Peyer's patch (tissue), 4 donors: ENCODE measurements at regions not wholly inside any gene's neighbourhood (a gene's known extent, or its start where the extent isn't known, plus 50 kb on each side); places are given as distances from the start of the nearest gene placed in this dataset.

ENCODE experiments used
- DNase-seq, 3 donors: peaks; one replicate each; pipeline ENCODE4 v3.0.0-alpha.2; 2017 to 2019
- H3K27ac ChIP-seq, 4 donors: fragments of 200-600 bp; sonication (generic); one replicate each; pipeline ENCODE4 v1.5.1; 2016 to 2019
- H3K27me3 ChIP-seq, 2 donors: fragments of 200-600 bp; sonication (generic); one replicate each; pipeline ENCODE4 v1.5.1; 2019
- H3K36me3 ChIP-seq, 3 donors: fragments of 200-600 bp; sonication (generic); one replicate each; pipeline ENCODE4 v1.5.1; 2016 to 2019
- H3K4me1 ChIP-seq, 4 donors: fragments of 200-600 bp; sonication (generic); one replicate each; pipeline ENCODE4 v1.5.1; 2016 to 2019
- H3K4me3 ChIP-seq, 4 donors: fragments of 200-600 bp; sonication (generic); 1 replicate in 3 of 4; 2 replicates in 1 of 4; pipeline ENCODE4 v1.5.1; 2016 to 2019; ENCODE audit warnings: mild to moderate bottlenecking in 1 of 4
- H3K9me3 ChIP-seq, 4 donors: fragments of 200-600 bp; sonication (generic); one replicate each; pipeline ENCODE4 v1.5.1; 2016 to 2019; ENCODE audit warnings: mild to moderate bottlenecking in 1 of 4
- CTCF ChIP-seq, 6 experiments: fragments of 450-650 bp in 4 of 6; fragments of 200-600 bp in 2 of 6; sonication (generic) in 1 of 6; IDR thresholded peaks; one replicate each; pipeline ENCODE4 v1.5.1; 2017 to 2019; ENCODE audit warnings: antibody characterized with exemption in 6 of 6, mild to moderate bottlenecking in 3 of 6, moderate library complexity in 1 of 6
- POLR2A ChIP-seq, 2 donors: fragments of 450-650 bp; IDR thresholded peaks; one replicate each; pipeline ENCODE4 v1.5.1; 2017; ENCODE audit warnings: antibody characterized with exemption in 2 of 2, mild to moderate bottlenecking in 2 of 2, moderate library complexity in 2 of 2

- no peak for TF ChIP-seq POLR2A (IDR thresholded peaks at IDR 0.05)
- no peak for TF ChIP-seq CTCF (IDR thresholded peaks at IDR 0.05)
Measured at GRCh38 chr1:173113015-173113741, 62.4 kb upstream of the TNFSF18 start.

DNA sequence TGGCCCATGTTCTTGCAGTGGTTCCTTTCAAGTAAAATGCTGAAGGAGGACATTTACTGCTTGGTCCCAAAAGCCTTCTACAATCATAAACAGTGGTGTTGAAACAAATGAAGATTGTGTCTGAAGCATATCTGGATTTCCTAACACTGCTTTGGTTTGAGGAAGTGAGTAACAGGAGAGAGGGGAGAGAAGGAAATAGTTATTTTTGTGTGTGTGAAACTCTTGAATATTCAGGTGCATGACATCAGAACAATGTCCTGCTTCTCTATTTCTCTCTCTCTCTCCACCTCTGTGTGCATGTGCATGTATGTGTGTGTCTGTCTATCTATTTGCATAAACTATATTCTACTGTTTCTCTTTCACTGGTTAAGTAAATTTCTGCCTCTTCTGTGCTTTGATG lies 61.4 kb upstream of the TNFSF18 start:
- no peak overlapping the region for H3K27ac ChIP-seq
- no peak for TF ChIP-seq POLR2A (IDR thresholded peaks at IDR 0.05)
- TF ChIP-seq CTCF (IDR thresholded peaks at IDR 0.05), result no peak
- no peak overlapping the region for H3K4me3 ChIP-seq
- no peaks in the 10 kb centered on the region for H3K27me3 ChIP-seq
- H3K4me1 ChIP-seq, result no peaks in the 10 kb centered on the region
- no peaks in the 10 kb centered on the region for H3K36me3 ChIP-seq
- DNase-seq, result no peak
- H3K9me3 ChIP-seq, result no peaks in the 10 kb centered on the region

More at GRCh38 chr1:173113015-173113741, 62.4 kb upstream of the TNFSF18 start:
- Histone ChIP-seq H3K27ac (no peak overlapping the region), H3K27me3 (no peaks in the 10 kb centered on the region), H3K36me3 (no peaks in the 10 kb centered on the region), H3K9me3 (no peaks in the 10 kb centered on the region), H3K4me3 (no peak overlapping the region), H3K4me1 (no peaks in the 10 kb centered on the region)
- no peak for DNase-seq

DNA sequence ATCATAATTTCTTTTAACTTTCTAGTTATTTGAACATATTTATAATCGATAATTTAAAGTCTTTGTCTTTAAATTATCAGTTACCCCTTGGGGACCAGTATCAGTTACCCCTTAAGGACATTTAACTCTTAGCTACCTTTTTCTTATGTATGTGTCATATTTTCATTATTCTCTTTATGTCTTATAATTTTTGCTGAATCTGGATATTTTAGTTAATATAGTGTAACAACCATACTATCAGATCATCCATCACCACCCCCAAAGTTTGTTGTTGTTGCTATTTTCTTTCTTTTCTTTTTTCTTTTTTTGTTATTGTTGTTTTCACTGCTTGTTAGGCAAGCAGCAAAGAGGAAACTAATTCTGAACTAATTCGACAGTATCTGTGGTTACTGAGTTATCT lies 57.0 kb upstream of the TNFSF18 start:
- TF ChIP-seq POLR2A (IDR thresholded peaks at IDR 0.05) (no peak), CTCF (IDR thresholded peaks at IDR 0.05) (no peak)
- no peaks in the 10 kb centered on the region for H3K4me1 ChIP-seq
- no peaks in the 10 kb centered on the region for H3K36me3 ChIP-seq
- no peak overlapping the region for H3K4me3 ChIP-seq
- no peak overlapping the region for H3K27ac ChIP-seq
- no peaks in the 10 kb centered on the region for H3K27me3 ChIP-seq
- no peak for DNase-seq
- peaks cover 0 to 4% (median 2%) of the 10 kb centered on the region in 4 donors for H3K9me3 ChIP-seq

DNA sequence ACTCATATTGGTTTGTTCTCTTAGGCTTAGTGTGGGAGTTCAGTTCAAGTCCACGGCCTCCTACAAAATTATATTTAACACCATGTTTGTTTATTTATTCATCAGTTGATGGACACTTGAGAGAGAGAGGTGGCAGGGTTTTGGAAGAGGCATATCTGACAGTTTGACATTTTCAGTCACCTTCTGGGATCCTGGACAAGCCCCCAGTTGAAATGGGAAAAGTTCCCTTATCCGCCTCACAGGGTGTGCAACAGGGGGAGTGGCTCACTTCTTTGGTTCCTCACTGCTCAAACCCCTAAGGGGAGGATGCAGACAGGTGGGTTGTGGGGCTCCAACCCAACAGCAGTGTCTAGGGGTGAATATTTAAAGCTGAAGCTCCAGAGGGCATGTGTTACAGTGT lies 52.3 kb upstream of the TNFSF18 start:
- Histone ChIP-seq H3K9me3 (peaks cover 0 to 4% (median 2%) of the 10 kb centered on the region in 4 donors), H3K4me1 (no peaks in the 10 kb centered on the region), H3K27me3 (no peaks in the 10 kb centered on the region), H3K36me3 (no peaks in the 10 kb centered on the region), H3K27ac (no peak overlapping the region), H3K4me3 (no peak overlapping the region)
- no peak for TF ChIP-seq POLR2A (IDR thresholded peaks at IDR 0.05)
- TF ChIP-seq CTCF (IDR thresholded peaks at IDR 0.05), result no peak
- DNase-seq, result no peak

DNA sequence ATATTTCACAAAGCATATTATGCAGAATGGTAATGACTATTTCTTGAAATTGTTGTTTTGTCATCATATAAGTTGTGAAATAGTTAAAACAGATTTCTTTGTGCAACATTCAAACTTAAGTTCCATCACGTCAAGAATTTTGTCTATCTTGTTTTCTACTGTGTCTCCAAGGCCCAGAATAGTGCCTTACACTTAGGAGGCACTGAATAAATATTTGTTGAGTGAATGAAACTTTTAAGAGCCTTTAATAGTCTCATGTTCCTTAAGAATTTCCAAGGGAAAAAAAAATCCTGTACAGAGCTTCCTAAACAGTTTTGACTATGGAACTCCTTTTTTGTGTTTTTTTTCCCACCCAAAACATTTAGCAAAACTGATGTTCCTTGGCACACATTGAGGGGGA lies 50.8 kb upstream of the TNFSF18 start:
- H3K4me1 ChIP-seq, result no peaks in the 10 kb centered on the region
- H3K9me3 ChIP-seq, result peaks cover 0 to 4% (median 2%) of the 10 kb centered on the region in 4 donors
- H3K27ac ChIP-seq, result no peak overlapping the region
- no peaks in the 10 kb centered on the region for H3K27me3 ChIP-seq
- TF ChIP-seq CTCF (IDR thresholded peaks at IDR 0.05) (no peak), POLR2A (IDR thresholded peaks at IDR 0.05) (no peak)
- DNase-seq, result no peak
- H3K4me3 ChIP-seq, result no peak overlapping the region
- H3K36me3 ChIP-seq, result no peaks in the 10 kb centered on the region
